ENCODE measurements at regions not wholly inside any gene's neighbourhood (a gene's known extent, or its start where the extent isn't known, plus 50 kb on each side); places are given as distances from the start of the nearest gene placed in this dataset.

DNA sequence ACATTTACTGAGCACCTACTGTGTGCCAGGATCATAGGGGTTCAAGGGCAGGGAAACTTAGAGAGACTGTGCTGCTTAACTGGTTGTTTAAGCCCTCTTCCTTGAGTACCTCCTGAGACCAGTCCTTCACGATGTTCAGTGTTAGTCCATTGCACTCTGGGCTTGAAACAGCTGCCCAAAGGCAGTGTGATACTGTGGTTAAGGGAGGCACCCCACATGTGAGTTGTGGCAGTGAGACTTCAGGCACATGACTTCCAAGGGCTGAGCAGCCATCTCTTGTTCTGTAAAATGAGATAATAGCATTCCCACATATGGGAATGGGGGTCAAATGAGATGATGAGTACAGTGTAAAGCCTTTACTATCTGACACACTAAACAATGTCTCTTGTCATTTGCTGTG, 75.1 kb downstream of the LINGO1 start:
- DNase-seq: no peak

DNA sequence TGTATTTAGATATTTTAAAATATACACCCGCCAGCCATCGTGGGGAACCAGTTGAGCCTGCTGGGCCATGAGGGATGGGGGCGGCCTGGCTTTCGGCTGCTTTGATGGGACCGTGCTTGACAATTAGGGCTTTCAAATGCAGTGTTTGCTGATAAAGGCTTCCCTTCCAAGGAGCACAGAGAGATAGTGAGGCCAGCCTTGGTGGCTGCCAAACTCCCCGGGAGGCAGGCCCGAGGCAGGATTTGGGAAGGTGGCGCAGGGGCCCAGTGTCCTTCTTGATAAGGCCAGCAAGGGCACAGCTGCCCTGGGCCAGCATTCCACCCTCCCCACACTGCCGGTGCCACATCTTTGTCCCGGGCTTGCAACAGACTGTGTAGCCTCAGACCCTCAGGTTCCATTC, 75.6 kb downstream of the LINGO1 start:
- no peak for DNase-seq

DNA sequence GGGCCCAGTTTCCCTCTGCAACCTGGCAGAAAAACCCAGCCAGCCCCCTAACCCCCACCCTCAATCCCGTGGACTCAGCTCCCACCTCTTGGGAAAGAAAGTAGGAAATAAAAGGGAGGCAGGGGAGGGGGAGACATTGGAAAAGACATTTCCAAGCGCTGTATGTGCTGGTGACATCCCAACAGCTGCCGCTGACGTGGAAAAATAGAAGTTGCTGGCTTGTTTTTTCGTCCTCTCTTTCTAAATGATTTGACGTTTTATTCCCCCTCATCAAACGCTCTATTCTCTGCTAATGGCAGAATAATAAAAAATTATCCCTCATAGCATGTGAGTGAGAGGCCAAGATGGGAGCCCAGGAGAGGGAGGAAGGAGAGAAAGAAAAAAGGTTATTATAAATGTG, 76.1 kb downstream of the LINGO1 start:
- no peak for DNase-seq

DNA sequence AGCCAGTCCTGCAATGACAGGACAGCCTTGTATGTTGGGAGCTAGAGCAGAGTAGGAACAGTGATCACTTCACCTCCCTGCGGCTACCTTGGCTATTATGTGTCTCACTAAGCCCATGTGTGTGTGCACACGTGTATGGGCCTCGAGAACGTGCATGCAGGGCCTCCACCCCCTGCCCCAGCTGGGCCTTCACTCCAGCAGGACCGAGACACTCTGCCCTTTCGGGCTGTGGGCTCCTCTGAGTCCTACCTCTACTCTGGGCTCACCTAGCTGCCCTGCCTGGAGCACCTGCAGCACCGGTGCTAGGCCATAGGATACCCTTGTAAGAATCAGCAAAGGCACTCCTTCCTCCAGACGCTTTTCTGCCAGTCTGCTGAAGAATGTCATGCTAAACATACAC, 77.5 kb downstream of the LINGO1 start:
- DNase-seq: no peak

DNA sequence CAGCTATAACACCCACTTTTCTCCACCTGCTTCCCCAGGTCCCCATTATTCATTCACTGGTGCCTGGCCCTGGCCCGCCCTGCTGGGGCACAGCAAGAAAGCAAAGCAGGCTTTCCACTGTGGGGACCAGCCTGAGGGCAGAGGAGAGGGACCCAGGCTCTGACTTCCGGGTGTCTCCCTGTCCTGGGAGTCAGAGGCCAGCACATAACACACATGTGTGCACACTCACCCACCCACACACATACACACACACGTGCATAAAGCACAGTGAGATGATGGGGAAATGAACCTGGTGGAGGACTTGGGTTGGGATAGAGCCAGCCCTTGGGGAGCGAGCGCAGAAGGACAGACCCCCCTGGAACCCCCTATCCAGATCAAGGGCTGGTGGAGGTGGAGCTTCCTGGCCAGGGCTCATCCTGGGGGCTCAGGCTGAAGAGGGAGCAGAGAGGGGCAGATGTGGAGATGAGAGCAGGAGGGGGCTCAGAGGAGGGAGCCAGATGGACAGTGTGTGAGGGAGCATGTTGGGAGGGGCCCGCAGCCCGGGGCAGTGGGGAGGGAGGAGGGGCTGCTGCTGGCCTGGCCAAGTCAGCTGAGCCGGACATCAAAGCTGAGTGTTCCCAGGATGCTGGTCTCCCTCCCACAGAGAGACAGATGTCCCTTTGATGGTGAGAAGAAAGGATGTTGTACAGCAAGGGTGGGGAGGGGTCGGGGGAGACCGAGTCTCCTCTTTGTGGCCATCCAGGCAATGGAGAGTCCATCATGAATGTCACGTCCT, 78.2 kb downstream of the LINGO1 start:
- DNase-seq: no peak

DNA sequence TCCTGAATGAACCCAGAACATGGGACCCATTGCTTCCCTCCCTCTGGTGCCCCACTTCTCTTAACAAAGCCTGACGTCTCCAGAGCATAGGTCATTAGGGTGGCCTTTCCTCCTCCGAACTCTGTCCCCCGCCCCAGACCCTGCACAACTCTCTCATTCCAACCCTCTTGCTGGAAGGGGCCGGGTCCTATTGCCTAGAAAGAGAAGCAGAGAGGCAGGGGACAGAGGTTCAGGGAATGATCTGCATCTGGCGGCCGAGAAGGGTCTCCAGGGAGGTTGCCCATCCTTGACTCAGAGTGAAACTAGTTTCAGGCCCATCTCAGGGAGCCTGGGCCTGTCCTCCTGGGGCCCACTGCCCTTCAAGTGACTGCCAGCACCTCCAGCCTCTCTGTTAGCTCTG, 79.0 kb downstream of the LINGO1 start:
- DNase-seq: no peak

DNA sequence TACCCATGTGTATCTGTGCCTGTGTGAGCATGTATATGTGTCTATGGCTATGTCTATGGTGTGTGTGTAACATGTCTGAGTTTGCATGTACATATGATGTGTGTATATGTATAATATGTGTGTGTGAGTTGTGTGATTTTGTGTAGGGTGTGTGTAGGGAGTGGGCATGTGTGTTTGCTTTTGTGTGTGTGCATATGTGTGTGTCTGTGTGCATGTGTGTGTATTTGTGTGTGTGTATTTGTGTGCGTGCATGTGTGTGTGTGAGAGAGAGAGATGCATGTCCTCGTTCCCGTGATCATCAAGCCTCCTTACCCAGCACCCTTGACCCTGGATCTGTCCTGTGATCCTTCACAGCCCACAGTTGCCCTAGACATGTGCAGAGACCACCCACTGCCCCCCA, 79.5 kb downstream of the LINGO1 start:
- DNase-seq: no peak

DNA sequence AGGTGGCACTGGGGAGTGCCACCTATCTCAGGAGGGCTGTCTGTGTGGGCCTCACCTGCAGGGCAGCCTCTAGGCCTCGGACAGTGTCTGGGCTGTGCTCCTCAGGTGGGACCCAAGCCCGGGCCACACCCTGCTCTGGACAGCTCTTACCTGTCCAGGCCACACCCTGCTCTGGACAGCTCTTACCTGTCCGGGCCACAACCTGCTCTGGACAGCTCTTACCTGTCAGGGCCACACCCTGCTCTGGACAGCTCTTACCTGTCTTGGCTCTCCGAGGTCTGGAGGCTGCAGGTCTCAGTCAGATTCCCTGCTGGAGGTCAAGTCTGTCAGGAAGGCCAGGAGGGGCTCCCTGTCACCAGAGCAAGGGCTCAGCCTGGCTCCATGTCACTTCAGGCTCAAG, 80.6 kb downstream of the LINGO1 start:
- no peak for DNase-seq

DNA sequence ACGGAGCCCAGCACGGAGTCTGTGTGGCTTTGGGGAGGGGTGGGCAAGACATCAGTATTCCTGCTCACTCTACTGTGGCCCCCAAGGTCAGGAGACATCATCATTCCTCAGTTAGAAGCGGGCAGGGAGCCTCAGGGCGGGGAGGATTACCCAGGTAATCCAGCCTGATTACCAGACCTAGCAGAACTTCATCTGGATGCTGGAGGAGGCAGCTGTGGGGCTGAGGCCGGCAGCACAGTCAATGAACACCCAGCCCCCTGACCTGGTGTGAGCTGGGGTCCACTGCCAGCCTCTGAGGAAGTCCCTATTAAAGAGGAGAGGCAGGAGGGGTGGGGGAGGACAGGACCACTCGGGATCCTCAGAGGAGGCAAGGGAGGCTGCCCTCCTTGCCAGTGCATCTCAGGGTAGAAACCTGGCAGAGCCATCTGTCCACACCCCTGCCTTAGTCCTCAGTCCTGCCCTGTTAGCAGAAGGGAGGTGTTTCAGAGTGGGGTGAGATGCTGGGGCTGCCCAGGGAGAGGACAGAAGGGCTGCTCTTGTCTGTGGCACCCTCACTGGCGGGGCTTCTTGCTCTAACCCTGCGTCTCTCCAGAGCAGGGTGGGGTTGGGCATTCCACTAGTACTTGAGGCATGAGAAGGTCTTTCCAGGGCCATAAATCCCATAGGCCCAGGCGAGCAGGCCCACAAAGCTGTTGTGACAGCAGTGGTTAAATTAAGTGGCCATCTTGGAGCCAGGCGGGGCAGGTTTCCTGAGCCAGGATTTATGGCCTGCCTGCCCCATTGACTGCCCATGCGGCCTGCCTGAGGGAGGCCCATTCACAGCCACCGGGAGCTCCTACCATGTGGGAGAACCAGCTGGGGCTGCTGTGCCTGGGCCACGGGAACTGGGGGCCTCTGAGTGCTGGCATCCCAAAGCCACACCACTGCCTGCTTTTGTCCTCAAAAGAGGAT, 82.1 kb downstream of the LINGO1 start:
- no peak for DNase-seq

DNA sequence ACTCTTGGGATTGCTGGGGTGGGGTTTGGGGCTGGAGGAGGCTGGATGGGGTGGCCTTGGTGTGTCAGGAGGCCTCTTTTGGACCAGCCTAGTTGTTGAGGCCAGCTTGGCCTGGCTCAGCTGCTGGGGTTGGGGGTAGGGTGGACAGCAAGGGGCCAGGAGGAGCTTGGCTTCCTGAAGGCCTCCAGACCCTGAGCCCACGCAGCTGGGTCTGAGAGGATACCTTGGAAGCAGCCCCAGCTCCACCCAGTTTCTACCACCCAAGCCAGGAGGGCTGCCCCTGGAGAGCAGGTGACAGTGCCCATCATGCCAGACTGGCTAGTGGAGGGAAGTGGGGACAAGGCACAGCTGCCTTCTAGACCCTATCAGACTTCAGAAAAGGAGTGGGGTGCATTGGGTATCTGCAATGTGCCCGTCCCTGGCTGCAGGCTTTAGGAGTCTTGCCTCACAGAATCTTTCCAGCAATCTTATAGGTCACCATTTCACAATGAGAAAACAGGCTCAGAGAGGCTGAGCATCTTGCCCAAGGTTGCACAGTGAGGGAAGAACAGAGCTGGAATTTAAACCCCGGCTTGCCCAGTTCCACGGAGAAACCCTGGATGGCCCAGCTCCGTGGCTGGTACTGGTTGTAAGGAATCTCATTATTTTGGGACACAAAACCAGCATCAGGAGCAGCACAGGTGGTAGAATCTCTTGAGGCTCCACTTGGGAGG, 83.0 kb downstream of the LINGO1 start:
- no peak for DNase-seq

DNA sequence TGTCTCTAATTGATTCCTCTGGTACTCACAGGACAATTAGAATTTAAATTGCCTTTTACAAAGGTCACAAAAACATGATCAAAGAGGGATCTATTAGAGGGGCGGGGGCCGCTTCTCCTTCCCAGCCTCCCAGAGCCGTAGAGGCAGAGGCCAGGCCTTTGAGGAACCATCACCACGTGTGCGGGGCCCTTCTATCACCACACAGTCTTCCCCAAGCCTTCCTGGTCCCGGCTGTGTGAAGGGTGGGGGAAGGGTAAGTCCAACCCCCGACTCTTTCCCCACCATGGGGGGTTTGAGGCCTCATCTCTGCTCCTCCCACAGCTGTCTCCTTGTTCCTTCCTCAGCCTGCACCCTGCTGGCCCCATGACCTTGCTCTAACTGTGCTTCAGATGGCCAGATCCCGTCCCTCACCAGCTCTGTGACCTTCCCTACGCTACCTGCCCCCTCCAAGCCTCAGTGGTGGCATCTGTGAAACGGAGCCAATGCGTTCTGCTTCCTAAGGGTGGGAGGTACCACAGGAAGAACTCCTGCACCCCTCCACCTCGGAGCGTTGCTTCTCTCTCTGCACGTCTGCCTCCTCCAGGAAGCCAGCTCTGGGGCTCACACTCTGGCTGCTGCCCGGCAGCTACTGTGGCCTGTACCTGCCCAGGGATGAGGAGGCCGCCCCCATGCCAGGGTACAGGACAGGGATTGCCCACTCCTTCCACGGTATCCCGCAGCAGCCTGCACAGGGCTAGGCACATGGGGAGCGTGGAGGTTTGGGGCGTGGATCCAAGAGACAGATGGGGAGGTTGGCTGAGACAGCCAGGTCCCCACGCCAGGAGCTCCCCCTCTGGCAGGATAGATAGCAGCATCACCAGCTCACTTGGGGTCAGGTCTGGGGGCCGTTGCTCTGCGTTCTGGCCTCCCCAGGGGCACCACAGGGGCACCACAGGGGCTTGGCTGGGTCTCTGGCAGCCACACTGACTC, 83.8 kb downstream of the LINGO1 start:
- no peak for DNase-seq

DNA sequence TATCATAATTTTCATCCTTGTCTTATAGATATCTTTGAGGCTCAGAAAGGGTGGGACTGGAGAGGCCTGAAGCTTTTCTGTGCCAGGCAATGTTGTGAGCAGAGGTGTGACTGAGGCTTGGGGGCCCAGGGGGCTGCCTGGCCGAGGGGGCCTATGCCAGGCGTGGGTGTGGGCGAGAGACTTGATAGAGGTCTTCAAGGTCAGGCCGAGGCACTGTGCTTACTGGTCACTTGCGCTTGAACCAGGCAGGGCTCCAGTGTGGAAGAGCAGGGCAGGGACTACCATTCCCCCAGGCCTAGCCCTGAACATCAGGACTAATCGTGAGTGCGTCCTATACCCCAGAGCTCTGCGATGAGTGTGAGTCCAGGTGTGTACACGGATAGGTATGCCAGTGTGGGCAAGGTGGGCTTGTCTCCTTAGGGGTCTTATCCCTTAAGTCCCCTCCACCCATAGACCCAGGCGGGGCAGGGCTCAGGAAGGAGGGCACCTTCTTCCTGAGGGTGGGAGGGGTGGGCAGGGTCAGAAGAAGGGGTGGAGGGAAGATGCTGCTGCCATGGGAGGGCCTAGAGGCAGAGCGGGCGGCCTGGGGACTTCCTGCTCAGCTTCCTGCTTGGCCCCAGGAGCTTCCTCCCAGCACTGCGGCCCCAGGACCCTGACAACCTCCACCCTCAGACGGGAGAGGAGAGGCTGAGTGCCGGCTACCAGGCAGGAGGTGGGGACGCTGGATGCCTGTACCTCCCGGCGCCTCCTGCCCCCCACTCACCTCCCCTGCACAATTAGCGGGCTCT, 84.7 kb downstream of the LINGO1 start:
- no peak for DNase-seq

DNA sequence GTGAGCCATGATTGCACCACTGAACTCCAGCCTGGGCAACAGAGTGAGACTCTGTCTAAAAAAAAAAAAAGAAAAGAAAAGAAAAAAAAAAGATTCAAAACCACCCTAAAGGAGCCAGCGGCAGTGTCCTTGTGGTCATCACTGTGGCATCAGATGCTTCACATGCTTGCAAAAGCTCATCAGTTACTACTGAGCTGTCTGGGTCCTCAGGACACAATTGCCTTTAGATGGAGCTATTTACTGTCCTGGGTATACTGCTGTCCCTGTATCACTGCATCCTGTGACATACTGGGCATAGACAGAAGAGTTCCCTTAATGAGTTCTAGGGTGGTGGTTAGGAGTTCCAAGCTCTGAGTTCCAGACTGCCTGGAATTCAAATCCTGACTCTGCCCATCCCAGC, 85.8 kb downstream of the LINGO1 start:
- DNase-seq: no peak

DNA sequence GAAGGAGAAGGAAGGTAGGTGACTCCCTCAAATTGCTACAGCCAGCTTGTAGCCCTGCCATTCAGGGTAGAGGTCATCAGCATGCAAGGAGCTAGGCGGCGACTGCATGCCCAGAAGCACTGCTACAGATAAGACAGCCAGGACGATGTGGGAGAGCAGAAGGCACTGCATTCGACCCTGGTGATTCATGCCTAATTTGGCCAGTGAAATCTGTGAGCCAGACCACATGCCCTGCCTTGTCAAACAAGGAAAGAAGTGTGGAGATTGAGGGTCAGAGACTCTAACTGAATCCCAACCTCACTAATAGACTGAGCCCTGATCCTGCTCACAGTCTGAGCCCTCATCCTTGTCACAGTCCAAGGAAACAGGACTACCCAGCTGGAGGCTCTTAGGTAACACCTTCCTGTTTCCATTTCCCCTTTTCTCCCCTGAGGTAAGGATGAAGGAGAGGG, 86.6 kb downstream of the LINGO1 start:
- DNase-seq: no peak

DNA sequence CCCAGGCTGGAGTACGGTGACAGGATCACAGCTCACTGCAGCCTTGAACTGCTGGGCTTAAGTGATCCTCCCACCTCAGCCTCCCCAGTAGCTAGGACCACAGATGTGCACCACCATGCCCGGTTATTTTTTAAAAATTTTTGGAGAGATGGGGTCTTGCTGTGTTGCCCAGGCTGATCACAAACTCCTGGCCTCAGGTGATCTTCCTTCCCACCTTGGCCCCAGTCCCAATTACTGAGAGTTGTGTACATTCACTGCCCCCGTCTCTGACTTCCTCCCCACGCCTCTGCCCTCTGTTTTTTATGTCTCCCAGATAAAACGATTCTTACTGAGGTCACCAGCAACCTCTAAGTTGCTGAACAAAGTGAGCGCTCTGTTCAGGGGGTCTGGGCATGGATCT, 87.7 kb downstream of the LINGO1 start:
- DNase-seq: no peak

DNA sequence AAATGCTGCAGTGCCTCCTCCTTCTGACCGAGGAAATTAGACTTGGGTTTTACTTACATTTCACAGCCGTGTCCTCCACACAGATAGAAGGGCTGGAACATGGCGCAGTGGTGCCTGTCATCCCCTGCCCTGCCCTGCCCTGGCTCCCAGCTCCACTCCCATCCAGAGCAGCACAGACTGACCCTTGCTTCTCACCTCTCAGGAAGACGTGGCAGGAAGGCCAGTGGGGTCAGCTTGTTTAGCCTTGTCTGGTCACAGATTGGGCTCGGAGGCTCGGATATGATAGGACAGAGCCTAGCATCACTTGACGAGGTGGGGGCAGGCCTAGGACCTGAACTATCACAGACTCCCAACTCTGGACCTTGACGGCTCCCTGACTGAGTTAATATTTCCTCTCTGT, 88.5 kb downstream of the LINGO1 start:
- DNase-seq: no peak

DNA sequence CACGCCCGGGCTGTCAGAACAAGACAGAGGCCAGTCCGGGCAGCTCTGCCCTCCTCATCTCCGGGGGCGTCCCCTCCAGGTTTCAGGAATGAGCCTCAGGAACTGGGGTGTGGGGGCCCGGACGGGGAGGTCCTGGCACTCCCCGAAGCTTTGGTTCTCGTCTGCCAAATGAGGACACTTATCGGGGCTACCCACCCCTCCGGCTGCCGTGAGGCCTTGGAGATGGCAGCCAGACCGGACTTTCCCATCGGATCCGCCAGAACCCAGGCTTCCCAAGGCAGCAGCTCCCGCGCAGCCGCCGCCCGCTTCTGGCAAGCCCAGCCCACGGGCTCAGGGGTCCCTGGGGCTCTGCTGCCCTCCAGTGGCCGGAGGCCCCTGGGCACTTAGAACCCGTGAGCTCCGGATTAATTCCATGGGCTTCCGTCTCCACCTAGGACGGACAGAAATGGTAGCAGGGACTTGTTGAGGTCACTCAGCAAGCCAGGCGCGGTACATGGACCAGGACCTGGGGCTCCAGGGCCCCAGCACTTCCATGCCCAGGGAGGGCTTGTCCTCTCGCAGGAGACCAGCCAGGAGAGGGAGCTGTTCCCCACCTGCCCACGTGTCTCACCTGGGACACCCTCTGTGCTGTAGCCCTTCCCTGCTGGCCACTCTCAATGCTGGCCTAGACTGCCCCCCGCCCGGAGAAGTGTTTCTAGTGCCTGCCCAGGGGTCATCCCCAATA, 89.4 kb downstream of the LINGO1 start:
- DNase-seq: peak; percentile 82

DNA sequence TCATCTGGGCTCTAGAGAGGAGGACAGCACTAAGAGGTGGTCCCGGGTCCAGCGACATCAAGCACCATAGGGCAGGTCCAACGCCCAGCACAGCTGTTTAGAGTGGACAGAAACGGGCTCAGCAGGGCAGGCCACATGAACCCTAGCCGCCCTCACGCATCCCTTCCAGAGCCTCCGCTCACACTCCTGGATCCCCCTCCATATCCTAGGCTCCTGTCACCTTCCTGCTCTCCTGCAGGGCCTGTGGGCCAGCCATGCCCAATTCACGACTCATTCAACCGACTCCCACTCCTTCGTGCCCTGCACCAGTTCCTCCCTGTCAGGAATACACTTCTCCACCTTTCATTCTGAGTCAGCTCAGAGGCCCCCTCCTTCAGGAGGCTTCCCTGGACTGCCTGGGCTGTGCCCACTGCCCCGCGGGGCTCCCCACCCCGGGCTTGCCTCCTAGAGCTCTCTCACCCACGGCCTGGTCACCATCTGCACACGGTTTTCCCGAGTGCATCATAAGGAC, 90.2 kb downstream of the LINGO1 start:
- no peak for DNase-seq

DNA sequence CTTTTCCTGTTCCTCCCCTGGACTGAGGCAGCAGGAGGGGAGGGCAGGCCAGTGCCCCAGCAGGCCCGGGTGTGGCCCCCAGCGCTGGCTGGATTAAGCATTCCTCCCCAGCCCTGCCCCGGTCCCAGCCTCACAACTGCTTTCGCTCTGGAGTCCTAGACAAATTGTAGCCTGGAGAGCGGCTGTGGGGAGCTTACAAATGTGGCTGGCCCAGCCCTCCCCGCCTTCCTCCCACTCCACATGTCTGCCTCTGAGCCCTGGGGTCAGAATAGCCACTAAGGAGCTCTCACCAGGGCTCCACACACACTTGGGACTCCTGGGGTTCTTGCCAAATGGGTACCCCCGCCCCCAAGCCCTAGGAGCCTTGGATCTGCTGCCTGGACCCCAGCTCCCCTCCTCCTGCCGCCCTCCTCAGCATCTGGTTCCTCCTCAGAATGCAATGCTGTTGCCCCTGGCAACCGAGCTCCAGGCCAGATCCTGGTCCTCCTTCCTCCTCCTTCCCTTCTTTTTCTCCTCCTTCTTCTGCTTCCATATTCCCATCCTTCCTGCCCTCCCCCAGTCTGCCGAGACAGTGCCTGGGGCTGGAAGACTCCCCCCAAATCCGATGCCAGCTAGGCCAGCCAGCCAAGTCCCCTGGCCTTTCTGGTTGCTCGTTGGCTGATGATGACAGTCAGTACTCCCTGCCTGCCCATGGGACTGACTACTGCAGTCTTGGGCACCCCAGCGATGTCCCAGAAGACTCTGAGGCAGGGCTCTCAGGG, 91.1 kb downstream of the LINGO1 start:
- DNase-seq: no peak

Data from stimulated activated CD4-positive, alpha-beta T cell treated with anti-CD3 and anti-CD28 coated beads, Interleukin-4, amount 100 ng/mL, for 1 hour (primary cell).